NCI-H2081 (cell line): ENCODE measurements at regions not wholly inside any gene's neighbourhood (a gene's known extent, or its start where the extent isn't known, plus 50 kb on each side); places are given as distances from the start of the nearest gene placed in this dataset.
A peak's percentile ranks its signal among the peaks of the same experiment; 100 is the strongest.

ENCODE experiments used
- DNase-seq, 2 experiments: peaks; one replicate each; lab custom pipeline; 2025; lab: John Stamatoyannopoulos, UW

DNA sequence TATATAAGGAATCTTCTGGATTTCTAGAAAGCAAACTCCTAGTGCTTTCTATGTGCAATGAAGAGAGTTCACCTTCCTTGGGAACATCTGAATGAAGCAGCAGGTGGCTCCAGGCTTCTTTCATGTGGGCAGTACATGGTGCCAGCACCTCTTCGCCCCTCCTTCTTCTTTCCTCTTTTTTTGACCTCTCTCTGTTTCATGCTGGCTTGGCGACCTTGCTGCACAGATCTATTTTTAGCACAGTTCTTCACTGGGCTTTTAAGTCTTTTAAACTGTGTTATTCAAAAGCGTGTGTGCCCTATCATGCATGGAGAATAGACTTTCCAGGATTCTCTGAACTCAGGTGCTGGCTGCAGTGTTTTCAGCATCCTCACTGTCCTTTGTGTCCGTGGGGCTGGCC, 400.3 kb upstream of the PRKCQ start:
- DNase-seq: no peak

DNA sequence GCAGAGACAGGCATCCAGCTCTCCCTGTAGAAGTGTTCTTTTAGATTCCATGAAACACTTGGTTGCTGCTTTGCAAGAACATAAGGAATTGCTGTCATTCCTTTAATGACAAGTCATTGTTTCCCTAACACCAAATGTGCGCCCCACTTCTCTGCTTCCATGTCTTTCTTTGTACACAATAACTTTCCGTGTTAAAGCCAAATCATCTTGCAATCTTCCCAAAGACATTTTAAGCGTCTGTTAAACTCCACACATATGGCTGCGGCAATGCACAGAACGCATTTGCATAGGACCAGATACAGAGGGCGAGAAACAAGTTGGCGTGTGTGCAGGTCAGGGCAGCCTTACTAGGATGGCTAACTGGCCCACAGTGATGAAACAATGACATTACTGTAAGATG, 399.3 kb upstream of the PRKCQ start:
- no peak for DNase-seq

DNA sequence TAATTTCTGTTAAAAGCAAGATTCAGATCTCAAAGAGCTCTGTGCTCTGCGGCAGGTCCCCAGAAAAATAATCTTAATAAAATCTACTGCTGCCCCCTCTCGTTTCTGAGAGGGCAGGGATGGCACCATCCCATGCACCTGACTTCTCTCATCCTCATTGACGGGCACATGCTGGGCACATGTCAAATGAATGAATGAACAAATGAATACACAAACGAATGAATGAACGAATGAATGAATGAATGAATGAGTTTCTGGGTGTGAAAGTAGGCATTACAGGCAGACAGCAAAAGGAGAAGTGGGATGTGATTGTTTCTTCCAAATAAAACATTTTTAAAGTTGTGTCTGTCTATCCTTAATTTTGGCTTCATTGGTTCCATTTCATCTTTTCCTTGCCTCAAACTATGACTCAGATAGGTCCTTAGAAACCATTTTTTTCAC, 398.1 kb upstream of the PRKCQ start:
- no peak for DNase-seq

DNA sequence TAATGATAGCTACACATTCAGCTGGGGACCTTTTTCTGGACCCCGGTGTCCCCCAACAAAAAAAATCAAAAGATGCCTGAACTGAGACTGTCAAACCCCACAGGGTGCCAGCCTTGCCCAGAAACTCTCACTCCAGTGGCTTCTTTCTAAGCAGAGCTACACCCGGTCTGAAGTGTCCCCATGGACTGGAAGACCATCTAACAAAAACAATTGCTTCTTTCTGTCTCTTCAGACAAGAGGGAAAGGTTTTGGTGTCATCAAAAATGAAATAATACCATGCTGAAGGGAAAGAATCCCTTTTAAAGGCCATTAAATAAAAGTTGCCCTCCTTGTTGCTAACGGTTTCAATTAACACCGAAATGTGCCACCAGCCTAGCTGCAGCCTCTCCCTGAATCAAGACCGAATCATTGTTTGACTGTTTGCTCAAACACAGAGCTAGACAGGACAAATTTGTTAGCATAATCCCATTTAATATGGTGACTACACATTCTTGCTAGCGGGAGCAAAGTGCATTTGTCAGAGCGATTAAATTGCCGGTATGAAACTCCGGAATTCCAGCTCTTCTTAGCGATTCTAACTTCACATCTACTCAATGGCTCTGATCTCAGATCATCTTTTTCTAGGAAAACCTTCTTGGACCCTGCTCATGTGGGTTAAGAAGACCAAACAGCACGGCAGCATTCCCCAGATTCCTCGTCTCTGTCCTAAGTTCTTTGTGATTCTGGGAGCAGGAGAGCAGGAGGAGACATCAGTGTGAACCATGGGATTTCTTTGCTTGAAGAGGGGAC, 397.5 kb upstream of the PRKCQ start:
- DNase-seq: no peak

DNA sequence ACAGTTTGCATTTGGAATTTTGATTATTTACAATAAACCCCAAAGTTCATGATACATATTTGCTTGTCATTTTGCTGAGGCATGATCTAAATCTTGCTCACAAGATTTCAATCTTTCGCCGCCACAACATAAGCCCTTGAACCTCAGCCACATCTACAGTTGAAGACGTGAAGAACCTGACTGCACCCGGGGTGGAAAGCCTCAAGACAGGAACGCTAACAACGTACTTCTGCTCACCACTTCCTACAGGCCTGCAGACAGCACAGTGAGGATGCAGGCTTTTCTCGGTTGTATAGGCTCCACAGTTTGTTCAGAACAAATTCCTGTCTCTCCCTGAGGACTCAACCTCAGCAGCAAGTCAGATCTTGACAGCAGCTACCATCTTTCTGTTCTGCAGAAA, 393.8 kb upstream of the PRKCQ start:
- no peak for DNase-seq

DNA sequence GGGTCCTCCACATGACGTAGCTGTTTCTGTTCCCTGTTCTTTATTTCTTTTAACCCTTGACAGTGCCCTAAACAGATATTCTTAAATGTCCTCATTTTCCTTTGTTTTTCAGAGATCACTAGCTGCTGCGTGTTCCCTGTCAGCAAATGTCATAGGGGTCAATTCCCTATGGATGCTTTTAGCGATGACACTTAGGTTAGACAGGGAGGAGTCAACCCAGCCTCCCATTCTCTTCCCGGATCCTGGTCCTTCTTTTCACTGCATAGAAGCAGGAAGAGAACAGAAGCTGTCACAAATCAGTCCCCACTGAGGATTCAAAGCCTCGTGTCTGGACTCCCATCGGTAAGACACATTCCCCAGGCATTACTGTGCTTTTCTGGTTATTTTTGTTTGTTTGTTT, 392.1 kb upstream of the PRKCQ start:
- no peak for DNase-seq

DNA sequence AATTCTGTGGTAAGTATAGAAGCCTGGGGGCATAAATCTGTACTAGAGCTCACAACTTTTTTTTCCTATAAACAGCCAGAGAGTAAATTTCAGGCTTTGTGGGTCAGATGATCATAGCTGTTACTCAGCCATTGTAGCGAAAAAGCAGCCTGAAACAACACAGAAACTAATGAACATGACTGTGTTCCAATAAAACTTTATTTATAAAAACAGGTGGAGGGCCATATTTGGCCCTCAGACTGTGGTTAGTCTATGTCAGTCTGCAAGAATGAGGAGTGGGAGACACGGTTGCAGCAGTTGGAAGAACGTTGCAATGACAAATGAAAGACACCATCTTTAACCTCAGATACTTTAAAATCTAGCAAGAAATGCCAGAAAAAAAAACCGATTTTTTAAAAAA, 389.6 kb upstream of the PRKCQ start:
- DNase-seq: no peak

DNA sequence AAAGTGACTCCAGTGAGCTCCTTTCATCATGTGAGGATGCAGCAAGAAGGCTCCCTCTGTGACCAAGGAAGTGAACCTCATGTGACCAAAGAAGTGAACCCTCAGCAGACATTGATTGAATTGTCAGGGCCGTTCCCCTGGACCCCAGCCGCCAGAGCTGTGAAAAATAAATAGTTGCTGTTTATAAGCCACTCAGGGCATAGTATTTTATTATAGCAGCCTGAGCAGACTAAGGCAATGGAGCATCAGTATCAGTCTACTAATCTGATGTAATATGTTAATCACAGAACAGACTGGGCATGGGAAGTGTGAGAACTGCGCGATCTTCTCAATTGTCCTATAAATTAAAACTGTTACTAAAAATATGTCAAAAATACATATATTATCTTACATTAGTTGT, 384.5 kb upstream of the PRKCQ start:
- no peak for DNase-seq

DNA sequence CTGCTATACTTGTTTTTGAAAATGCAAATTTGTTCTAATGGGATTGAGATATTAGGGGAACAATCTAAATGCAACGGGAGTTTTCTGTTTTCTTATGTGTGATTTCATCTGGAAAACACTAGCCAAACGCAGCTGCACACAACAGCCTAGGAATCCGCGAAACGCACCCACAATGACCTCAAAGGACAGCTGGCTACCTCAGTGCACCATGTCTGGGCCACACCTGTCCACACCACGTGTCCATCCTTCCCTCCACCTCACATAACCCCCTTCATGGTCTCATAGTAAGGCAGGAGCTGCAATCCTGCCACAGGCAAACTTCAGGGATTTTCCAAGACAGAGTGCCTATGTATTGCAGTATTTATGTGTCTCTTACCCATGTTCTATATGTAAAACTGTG, 382.5 kb upstream of the PRKCQ start:
- no peak for DNase-seq

DNA sequence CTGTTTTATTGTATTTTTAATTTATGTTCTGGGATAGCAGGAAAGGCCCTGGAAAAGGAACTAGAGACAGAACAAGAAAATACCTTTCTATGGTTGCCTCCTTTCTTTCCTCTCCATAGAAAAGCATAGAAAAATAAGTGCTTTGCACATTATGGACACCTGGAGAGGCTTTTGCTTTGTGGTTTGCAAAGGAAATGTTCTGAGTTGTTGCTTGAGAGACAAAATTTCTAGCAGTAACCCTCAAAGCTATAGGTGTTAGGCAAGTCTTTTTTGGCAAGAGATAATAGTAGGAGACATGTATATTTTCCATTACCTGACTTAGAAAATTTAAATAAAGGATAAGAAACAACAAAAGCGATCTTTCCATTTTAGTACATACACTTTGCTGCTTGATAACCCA, 378.6 kb upstream of the PRKCQ start:
- no peak for DNase-seq

DNA sequence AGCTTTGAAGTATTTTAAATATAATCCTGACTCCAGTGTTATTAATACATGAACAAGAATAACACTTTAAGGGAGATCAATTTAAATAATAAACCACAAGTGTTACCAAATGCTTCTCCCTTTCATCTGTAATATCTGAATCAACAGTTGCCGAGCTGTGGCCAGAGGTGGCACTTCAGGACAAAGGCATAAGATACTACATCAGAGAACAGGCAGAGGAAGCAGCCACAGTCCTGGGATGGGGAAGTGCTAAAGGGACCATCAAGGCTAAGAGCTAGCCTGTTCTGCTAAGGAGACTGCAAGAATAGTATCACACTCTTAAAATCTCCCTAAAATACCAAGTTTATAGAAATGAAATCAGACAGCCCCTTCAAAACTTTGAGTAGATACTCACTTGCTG, 378.2 kb upstream of the PRKCQ start:
- no peak for DNase-seq

DNA sequence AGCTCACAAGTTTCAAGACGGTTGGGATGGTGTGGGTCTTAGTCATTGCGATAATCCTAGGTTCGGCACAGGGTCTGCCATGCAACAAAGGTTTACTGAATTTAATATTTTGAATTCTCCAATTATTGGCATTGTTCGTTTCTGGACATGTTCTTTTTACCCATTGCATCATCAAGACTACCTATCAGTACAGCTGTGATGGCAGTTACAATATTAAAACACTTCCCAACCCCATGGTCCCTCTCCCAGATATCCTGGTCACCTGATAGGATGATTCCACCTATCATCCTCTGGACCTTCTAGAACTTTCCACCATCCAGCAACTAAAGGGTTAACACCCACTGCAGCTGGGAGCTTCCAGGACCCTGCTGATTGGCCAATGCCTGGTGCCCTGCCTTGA, 377.8 kb upstream of the PRKCQ start:
- DNase-seq: no peak

DNA sequence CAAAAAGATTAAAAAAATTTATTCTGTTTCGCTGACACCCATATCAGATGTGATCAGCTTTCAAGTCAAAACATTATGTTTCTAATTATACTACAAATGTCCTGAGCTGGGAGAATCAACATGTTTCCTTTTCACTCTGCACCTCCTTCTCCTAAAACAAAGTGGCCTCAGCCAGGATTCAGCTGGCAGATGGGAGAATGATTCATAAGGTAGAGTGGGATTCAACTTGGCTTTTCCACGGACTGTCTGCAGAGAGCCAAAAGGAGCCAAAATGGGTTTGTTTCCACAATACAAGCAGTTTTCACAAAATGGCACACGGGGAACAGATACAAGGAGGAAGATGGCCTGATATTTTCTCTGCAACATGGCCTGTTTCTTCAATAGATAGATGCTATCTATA, 376.5 kb upstream of the PRKCQ start:
- DNase-seq: no peak

DNA sequence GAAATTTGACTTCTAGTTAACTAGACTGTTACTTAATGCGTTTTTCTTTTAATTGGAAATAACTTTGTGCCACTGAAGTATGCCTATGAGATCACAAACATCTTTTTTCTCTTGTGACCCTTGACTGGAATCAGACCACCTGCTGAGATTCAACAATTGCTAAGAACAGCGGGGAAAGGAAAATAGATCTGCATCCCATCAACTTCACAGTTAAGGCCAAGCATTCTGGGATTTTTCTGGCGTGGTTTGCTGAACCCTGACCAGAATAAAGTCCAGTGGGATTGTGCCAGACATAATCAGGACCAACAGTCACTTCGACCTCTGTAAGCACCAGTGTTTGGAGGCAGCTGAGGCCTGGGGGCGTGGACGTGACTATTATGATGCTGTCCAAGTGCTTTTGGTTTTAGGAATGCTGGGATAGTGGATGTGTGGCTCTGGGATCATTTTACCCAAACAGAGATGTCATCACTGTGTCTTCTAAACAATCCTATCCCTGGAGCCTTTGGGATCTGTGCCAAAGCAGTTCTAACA, 373.3 kb upstream of the PRKCQ start:
- no peak for DNase-seq

DNA sequence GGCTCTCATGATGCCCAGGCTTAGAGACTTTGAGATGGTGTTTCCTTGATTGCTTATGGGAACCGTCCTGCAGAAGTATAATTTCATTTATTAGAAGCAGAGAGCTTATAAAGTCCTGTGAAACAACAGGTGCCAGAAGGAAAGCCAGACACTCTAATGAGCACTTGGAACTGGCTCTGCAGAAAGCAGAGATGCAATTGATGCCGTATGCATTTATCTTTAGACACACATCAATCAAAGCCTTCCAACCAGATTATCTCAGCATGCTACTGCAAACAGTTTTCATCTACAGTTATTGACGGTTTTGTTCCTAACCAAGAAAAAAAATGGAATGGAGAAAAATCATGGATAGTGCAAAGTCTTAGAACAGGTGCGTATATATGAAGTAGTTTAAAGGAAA, 371.7 kb upstream of the PRKCQ start:
- peak in 1 of 2 experiments; percentile 10 for DNase-seq

DNA sequence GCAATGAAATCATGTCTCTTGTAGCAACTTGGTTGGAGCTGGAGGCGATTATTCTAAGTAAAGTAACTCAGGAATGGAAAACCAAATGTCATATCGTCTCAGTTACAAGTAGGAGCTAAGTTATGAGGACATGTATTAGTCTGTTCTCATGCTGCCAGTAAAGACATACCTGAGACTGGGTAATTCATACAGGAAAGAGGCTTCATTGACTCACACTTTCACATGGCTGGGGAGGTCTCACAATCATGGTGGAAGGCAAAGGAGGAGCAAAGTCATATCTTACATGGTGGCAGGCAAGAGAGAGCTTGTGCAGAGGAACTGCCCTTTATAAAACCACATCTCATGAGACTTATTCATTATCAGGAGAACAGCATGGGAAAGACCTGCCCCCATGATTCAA, 370.1 kb upstream of the PRKCQ start:
- no peak for DNase-seq

DNA sequence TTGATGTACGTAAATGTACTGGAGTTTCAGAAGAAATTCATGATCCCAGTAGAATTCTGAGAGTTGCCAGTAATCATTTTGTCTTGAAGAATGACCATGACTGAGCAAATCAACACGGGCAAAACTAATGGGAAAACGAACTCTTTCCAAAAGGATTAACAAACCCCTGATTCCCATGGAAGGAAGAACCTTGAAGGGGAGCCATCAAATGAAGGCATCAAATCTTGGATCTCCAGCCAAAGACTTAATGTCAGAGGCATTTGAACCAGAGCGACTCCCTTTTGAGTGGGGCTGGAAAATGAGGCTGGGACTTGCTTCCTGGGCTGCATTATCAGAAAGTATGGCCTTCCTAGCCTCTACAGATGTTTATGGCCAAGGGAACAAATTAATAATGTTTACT, 364.4 kb upstream of the PRKCQ start:
- DNase-seq: no peak

DNA sequence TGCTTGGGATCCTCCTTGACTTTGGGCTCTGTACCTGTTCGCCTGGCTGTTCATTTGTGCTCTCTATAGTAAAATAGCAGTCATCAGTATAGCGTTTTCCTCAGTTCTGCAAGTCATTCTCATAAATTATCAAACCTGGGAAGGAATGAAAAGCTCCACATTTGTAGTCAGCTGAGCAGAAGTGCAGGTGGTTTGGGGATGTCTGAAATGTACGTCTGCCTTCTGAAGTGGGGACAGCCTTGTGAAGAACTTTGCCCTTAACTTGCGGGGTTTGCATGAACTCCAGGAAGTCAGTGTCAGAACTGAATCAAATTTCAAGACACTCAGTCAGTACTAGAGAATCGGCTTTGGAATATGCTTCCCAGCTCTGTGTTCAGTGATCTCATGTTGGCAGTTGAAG, 358.3 kb upstream of the PRKCQ start:
- DNase-seq: no peak

DNA sequence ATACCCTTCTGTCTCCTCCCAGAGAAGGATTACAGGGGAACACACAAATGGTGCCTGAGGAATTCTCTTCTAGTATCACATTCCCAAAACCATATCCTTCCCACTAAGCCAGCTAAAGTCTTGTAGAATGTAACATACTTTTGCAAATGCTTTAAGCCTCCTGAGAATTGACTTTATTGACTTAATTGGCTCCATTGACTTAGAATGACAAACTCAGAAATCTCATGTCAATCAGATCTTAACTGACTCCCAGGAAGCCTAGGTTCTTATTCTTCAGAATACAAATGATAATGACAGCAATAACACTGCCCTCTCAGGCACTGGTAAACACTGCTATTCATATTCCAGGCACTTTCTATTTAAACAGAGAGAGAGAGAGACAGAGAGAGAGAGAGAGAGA, 356.9 kb upstream of the PRKCQ start:
- no peak for DNase-seq

DNA sequence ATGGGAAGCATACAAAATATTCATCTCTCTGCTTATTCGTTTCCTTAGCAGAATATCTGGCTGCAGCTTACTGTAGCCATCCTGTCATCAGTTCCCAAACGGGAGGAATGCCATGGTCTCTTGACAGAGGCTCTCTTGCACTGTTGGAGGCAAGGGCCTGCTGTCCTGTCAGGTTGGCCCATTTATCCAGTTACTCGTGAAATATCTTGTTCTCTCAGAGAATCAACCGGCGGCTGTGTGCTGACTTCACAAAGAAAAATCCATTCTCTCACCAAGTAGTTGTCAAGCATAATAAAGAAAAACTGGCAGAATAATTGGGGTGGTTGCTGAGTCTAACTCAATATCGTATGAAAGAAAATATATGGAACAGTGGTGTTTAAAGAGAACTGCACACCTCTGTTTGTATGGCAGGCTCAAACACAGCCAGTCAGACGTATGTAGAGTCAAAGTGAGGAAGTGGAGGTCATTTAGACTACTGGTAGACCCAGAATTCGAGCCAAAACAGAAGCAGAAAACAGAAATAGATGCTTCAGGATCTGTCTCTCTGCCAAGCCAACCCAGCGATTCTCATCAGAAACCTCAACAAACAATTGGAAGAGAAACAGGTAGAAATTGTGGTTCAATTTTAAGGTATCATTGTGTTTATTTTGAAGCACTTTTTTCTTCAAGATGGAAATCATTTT, 349.2 kb upstream of the PRKCQ start:
- no peak for DNase-seq

DNA sequence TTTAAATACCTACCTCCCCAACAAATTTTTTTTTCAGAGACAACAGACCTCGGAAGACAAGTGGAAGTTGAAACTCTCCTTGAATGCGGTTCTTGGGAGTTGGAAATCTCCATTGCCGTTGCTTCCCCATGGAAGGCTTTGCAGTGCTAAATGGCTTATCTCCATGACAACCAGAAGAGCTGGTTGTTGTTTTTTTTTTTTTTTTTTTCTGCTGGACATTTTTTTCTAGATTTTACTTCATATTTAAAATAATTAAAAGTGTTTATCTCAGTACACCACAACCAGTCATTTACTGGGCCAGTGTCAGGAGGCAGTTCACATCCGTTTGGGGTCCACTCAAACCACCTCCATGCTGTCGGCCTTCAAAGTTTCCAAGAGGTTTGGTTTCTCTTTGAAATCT, 348.5 kb upstream of the PRKCQ start:
- DNase-seq: no peak

DNA sequence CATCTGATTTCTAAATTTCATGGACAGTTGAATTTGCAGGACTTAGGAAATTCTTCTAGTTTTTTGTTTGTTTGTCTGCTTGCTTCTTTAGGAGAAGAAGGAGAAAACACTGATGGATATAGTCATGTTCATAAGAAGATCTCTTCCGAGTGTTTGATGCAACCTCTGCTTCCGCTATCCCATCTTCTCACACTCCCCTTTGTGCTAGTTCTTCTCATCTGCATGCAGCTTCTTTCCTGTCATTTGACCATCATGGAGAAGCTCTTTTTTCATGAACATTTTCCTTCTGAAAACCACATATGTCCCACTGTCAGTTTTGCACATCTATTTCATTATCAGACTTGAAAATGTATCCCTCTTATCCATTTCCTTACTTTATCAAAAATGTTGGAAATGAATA, 346.9 kb upstream of the PRKCQ start:
- no peak for DNase-seq

DNA sequence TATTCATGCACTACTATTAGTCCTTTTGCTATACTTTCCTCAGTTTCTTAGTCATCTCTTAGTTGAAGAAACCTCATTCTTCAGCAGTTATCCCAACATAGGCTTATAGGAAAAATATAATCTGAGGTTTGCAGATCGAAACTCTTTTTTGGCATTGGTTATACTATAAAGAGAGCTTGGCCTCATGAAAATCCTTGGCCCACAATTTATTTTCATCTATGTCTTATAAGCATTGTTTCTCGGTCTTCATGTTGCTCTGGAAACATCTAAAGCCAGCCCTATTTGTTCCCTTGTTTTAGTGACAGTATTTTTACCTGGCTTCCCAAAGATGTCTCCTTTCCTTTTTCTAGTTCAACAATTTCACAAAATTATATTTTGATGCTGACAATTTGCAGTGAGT, 345.1 kb upstream of the PRKCQ start:
- no peak for DNase-seq

DNA sequence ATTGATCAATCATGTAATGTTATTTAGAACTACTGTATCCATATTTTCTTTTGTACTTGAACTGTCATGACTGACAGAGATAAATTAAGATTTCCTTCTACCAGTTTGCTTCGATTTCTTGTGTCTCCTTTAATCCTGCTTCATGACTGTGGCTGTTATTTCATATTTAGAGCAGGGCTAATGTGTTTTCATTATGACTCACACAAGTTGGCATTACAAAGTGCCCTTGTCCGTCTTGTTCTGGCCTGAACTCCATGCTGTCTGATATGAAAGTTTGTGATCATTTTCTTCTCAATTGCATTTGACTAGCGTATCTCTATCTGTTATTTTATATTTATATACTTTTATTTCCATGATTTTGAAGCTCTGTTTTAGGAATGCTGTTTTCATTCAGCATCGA, 344.1 kb upstream of the PRKCQ start:
- no peak for DNase-seq
